GM23338 (cell line): ENCODE measurements at regions not wholly inside any gene's neighbourhood (a gene's known extent, or its start where the extent isn't known, plus 50 kb on each side); places are given as distances from the start of the nearest gene placed in this dataset.

Experiments
- ATAC-seq: fragments of 200-7000 bp; cut with Tn5 transposase; 3 replicates; pipeline ENCODE4 v1.9.1; 2020
- DNase-seq: peaks from one replicate; pipeline ENCODE4 v3.0.0-alpha.2; 2015; ENCODE audit warnings: low spot score
- H2AFZ ChIP-seq: fragments of 200-600 bp; sonication (generic); 2 replicates; pipeline ENCODE4 v1.8.0; 2016; ENCODE audit warnings: antibody characterized with exemption, mild to moderate bottlenecking, moderate library complexity
- H3F3A ChIP-seq: fragments of 200-600 bp; sonication (generic); replicated peaks from 2 replicates; pipeline ENCODE4 v1.8.0; 2017; ENCODE audit warnings: antibody characterized with exemption, mixed run types, low read depth
- H3K27ac ChIP-seq: fragments of 200-600 bp; sonication (generic); 2 replicates; pipeline ENCODE4 v1.6.1; 2016; ENCODE audit warnings: low read depth
- H3K27me3 ChIP-seq: fragments of 200-600 bp; sonication (generic); 2 replicates; pipeline ENCODE4 v1.8.0; 2016; ENCODE audit warnings: mild to moderate bottlenecking, mixed run types, moderate library complexity; ENCODE audit not compliant: insufficient read depth
- H3K36me3 ChIP-seq: fragments of 200-600 bp; sonication (generic); 2 replicates; pipeline ENCODE4 v1.8.0; 2016; ENCODE audit warnings: mild to moderate bottlenecking; ENCODE audit not compliant: insufficient read depth
- H3K4me1 ChIP-seq: fragments of 200-600 bp; sonication (generic); 2 replicates; pipeline ENCODE4 v1.8.0; 2016; ENCODE audit warnings: mild to moderate bottlenecking, moderate library complexity; ENCODE audit not compliant: insufficient read depth
- H3K4me2 ChIP-seq: fragments of 200-600 bp; sonication (generic); 2 replicates; pipeline ENCODE4 v1.7.1; 2017; ENCODE audit warnings: mixed run types
- H3K4me3 ChIP-seq: fragments of 200-600 bp; sonication (generic); 2 replicates; pipeline ENCODE4 v1.6.1; 2016; ENCODE audit warnings: mixed run types
- H3K79me2 ChIP-seq: fragments of 200-600 bp; sonication (generic); replicated peaks from 2 replicates; pipeline ENCODE4 v1.8.0; 2017; ENCODE audit warnings: mild to moderate bottlenecking; ENCODE audit not compliant: insufficient read depth
- H3K9me2 ChIP-seq: fragments of 200-600 bp; sonication (generic); 2 replicates; pipeline ENCODE4 v1.8.0; 2017; ENCODE audit not compliant: insufficient read depth
- H4K20me1 ChIP-seq: fragments of 200-600 bp; sonication (generic); replicated peaks from 2 replicates; pipeline ENCODE4 v1.8.0; 2017; ENCODE audit warnings: mild to moderate bottlenecking; ENCODE audit not compliant: insufficient read depth
- H3K27ac Mint-ChIP-seq: 2 replicates; pipeline ENCODE4 v1.8.0; 2020; ENCODE audit warnings: inconsistent platforms, mild to moderate bottlenecking, moderate library complexity, mixed read lengths
- H3K27me3 Mint-ChIP-seq: 3 replicates; pipeline ENCODE4 v1.8.0; 2022; ENCODE audit warnings: low read depth, mild to moderate bottlenecking, moderate library complexity, mixed read lengths, inconsistent platforms; ENCODE audit not compliant: insufficient read depth, poor library complexity
- H3K36me3 Mint-ChIP-seq: 3 replicates; pipeline ENCODE4 v1.8.0; 2021; ENCODE audit warnings: low read depth, mild to moderate bottlenecking, inconsistent platforms, moderate library complexity, mixed read lengths
- H3K4me1 Mint-ChIP-seq: 3 replicates; pipeline ENCODE4 v1.8.0; 2020; ENCODE audit warnings: mild to moderate bottlenecking, inconsistent platforms, mixed read lengths
- H3K4me3 Mint-ChIP-seq: 3 replicates; pipeline ENCODE4 v1.8.0; 2021; ENCODE audit warnings: moderate library complexity, mild to moderate bottlenecking, inconsistent platforms, mixed read lengths
- H3K9me3 Mint-ChIP-seq: 3 replicates; pipeline ENCODE4 v1.8.0; 2020; ENCODE audit warnings: moderate library complexity, mild to moderate bottlenecking, inconsistent platforms, mixed read lengths
- CREB1 ChIP-seq: fragments of 250-450 bp; sonication (Bioruptor Pico); IDR thresholded peaks from 2 replicates; pipeline ENCODE4 v1.5.0; 2020; ENCODE audit warnings: low read depth, mild to moderate bottlenecking, moderate library complexity
- EZH2phosphoT487 ChIP-seq: fragments of 200-600 bp; sonication (generic); IDR thresholded peaks from one replicate; pipeline ENCODE4 v1.8.1; 2018; ENCODE audit warnings: antibody characterized with exemption; ENCODE audit not compliant: unreplicated experiment
- JUNB ChIP-seq: IDR thresholded peaks from one replicate; pipeline ENCODE4 v1.6.1; 2016; ENCODE audit warnings: antibody characterized with exemption; ENCODE audit not compliant: unreplicated experiment
- NANOG ChIP-seq: IDR thresholded peaks from 2 replicates; pipeline ENCODE4 v1.6.1; 2016; ENCODE audit warnings: antibody characterized with exemption, borderline replicate concordance
- REST ChIP-seq: IDR thresholded peaks from one replicate; pipeline ENCODE4 v1.6.1; 2018; ENCODE audit warnings: antibody characterized with exemption; ENCODE audit not compliant: unreplicated experiment
- STAT1 ChIP-seq: IDR thresholded peaks from one replicate; pipeline ENCODE4 v1.6.1; 2016; ENCODE audit warnings: antibody characterized with exemption; ENCODE audit not compliant: unreplicated experiment
- ZNF114 ChIP-seq: fragments of 250-450 bp; sonication (Bioruptor Pico); IDR thresholded peaks from 2 replicates; pipeline ENCODE4 v1.5.0; 2020; ENCODE audit warnings: mild to moderate bottlenecking, moderate library complexity
- ZNF331 ChIP-seq: fragments of 250-450 bp; sonication (Bioruptor Pico); IDR thresholded peaks from 2 replicates; pipeline ENCODE4 v1.5.0; 2020; ENCODE audit warnings: low read depth, mild to moderate bottlenecking, moderate library complexity
- ZNF462 ChIP-seq: fragments of 250-450 bp; sonication (Bioruptor Pico); IDR thresholded peaks from 2 replicates; pipeline ENCODE4 v1.5.0; 2020; ENCODE audit warnings: mild to moderate bottlenecking, moderate library complexity

- no peaks in the 10 kb centered on the region for H3K27me3 ChIP-seq
- no peaks in the 10 kb centered on the region for H3F3A ChIP-seq
- H3K27ac Mint-ChIP-seq: no peak overlapping the region
- peak overlapping the region; percentile 64; the same call in 1 of the 2 replicates for H3K27ac ChIP-seq
- peaks cover 26% of the 10 kb centered on the region for H3K4me1 Mint-ChIP-seq
- DNase-seq (peak; percentile 70), ATAC-seq (peak; percentile 33)
- H3K9me3 Mint-ChIP-seq: peaks cover 4% of the 10 kb centered on the region; the same call in 2 of the 3 replicates
- no peaks in the 10 kb centered on the region for H3K9me2 ChIP-seq
- H3K4me2 ChIP-seq: peak overlapping the region; percentile 53; the same call in 1 of the 2 replicates
- no peaks in the 10 kb centered on the region for H3K36me3 ChIP-seq
- H3K4me3 ChIP-seq: no peak overlapping the region
- H3K4me1 ChIP-seq: peaks cover 11% of the 10 kb centered on the region
- no peak for TF ChIP-seq EZH2phosphoT487
- no peak for TF ChIP-seq ZNF331 (CRISPR knock-in tag)
- no peak overlapping the region for H2AFZ ChIP-seq
- peaks cover 4% of the 10 kb centered on the region; the same call in 1 of the 3 replicates for H3K36me3 Mint-ChIP-seq
- H3K4me3 Mint-ChIP-seq: no peak overlapping the region
- no peaks in the 10 kb centered on the region for H4K20me1 ChIP-seq
- H3K79me2 ChIP-seq: no peaks in the 10 kb centered on the region
- H3K27me3 Mint-ChIP-seq: peaks cover 2% of the 10 kb centered on the region
Measured at GRCh38 chr2:234885118-234885517, 66.7 kb upstream of the SH3BP4 start.

GRCh38 chr2:234884591-234884990, 67.2 kb upstream of the SH3BP4 start:
- DNase-seq: no peak
- Histone ChIP-seq H3K27me3 (no peaks in the 10 kb centered on the region), H3K79me2 (no peaks in the 10 kb centered on the region), H4K20me1 (no peaks in the 10 kb centered on the region), H2AFZ (no peak overlapping the region), H3F3A (no peaks in the 10 kb centered on the region), H3K27ac (peak overlapping the region; percentile 64; the same call in 1 of the 2 replicates), H3K4me1 (peaks cover 11% of the 10 kb centered on the region), H3K4me2 (0 out of 2 replicates have a peak overlapping the region, but pooled peaks have one; percentile 53), H3K36me3 (no peaks in the 10 kb centered on the region), H3K9me2 (no peaks in the 10 kb centered on the region), H3K4me3 (no peak overlapping the region)
- H3K27me3 Mint-ChIP-seq: peaks cover 2% of the 10 kb centered on the region
- no peak for ATAC-seq
- peaks cover 3% of the 10 kb centered on the region; the same call in 1 of the 3 replicates for H3K9me3 Mint-ChIP-seq
- TF ChIP-seq REST (no peak), NANOG (no peak), STAT1 (no peak), CREB1 (CRISPR knock-in tag) (no peak), JUNB (no peak), ZNF331 (CRISPR knock-in tag) (no peak), ZNF114 (CRISPR knock-in tag) (no peak), ZNF462 (CRISPR knock-in tag) (no peak)
- peaks cover 26% of the 10 kb centered on the region for H3K4me1 Mint-ChIP-seq
- peaks cover 4% of the 10 kb centered on the region; the same call in 1 of the 3 replicates for H3K36me3 Mint-ChIP-seq
- H3K4me3 Mint-ChIP-seq: no peak overlapping the region
- no peak overlapping the region for H3K27ac Mint-ChIP-seq
